Activated CD8-positive, alpha-beta memory T cell treated with anti-CD3 and anti-CD28 coated beads, Interleukin-2, amount 10 ng/mL, durations not matched to agents 7 days and 5 days (primary cell): ENCODE measurements at regions not wholly inside any gene's neighbourhood (a gene's known extent, or its start where the extent isn't known, plus 50 kb on each side); places are given as distances from the start of the nearest gene placed in this dataset.
"Not testable (repeated sequence)": the region's sequence is repeated elsewhere in the genome, so short reads cannot be mapped to it uniquely, and the experiment has no call there.

Source experiments
- ATAC-seq: fragments of 150-1000 bp; cut with Tn5 transposase; one replicate; pipeline ENCODE4 v1.10.0; 2021; ENCODE audit warnings: moderate library complexity
- CTCF ChIA-PET: fragments of 350-600 bp; sonication (Branson Sonifier 250); formaldehyde crosslinking; loops from one replicate; lab custom pipeline; 2021; ENCODE audit warnings: antibody characterized with exemption; lab: Charles Lee
- DNase-seq: peaks from one replicate; pipeline ENCODE4 v3.0.0-alpha.2; 2020
- H3K27ac Mint-ChIP-seq: one replicate; pipeline ENCODE4 v1.8.0; 2021; ENCODE audit warnings: mild to moderate bottlenecking, mixed read lengths
- H3K27me3 Mint-ChIP-seq: one replicate; pipeline ENCODE4 v1.8.0; 2021; ENCODE audit warnings: mixed read lengths
- H3K36me3 Mint-ChIP-seq: one replicate; pipeline ENCODE4 v1.8.0; 2021; ENCODE audit warnings: mild to moderate bottlenecking, mixed read lengths
- H3K4me1 Mint-ChIP-seq: one replicate; pipeline ENCODE4 v1.8.0; 2021; ENCODE audit warnings: mixed read lengths
- H3K4me3 Mint-ChIP-seq: one replicate; pipeline ENCODE4 v1.8.0; 2021; ENCODE audit warnings: mild to moderate bottlenecking, moderate library complexity, mixed read lengths
- H3K9me3 Mint-ChIP-seq: one replicate; pipeline ENCODE4 v1.8.0; 2022; ENCODE audit warnings: low read depth, mixed read lengths

- Mint-ChIP-seq H3K36me3 (no peaks in the 10 kb centered on the region), H3K27ac (no peak overlapping the region), H3K27me3 (no peaks in the 10 kb centered on the region), H3K9me3 (no peaks in the 10 kb centered on the region), H3K4me3 (no peak overlapping the region), H3K4me1 (peaks cover 1% of the 10 kb centered on the region)
- DNase-seq = no peak
- CTCF ChIA-PET = no interaction called here
- ATAC-seq = no peak
Observed at GRCh38 chr5:57382655-57383054, 100.0 kb downstream of the ACTBL2 start.

GRCh38 chr5:57370376-57370775 lies 112.2 kb downstream of the ACTBL2 start:
- Mint-ChIP-seq H3K36me3 (no peaks in the 10 kb centered on the region), H3K27me3 (peaks cover 26% of the 10 kb centered on the region), H3K27ac (no peak overlapping the region), H3K4me1 (no peaks in the 10 kb centered on the region), H3K4me3 (no peak overlapping the region), H3K9me3 (no peaks in the 10 kb centered on the region)
- CTCF ChIA-PET = no interaction called here
- no peak for ATAC-seq
- no peak for DNase-seq

GRCh38 chr5:57368010-57368409 lies 114.6 kb downstream of the ACTBL2 start:
- Mint-ChIP-seq H3K4me3 (no peak overlapping the region), H3K27me3 (peaks cover 21% of the 10 kb centered on the region), H3K27ac (no peak overlapping the region), H3K9me3 (no peaks in the 10 kb centered on the region), H3K36me3 (no peaks in the 10 kb centered on the region), H3K4me1 (no peaks in the 10 kb centered on the region)
- DNase-seq (no peak), ATAC-seq (no peak)
- CTCF ChIA-PET = no interaction called here

- ATAC-seq (no peak), DNase-seq (no peak)
- Mint-ChIP-seq H3K36me3 (no peaks in the 10 kb centered on the region), H3K4me3 (no peak overlapping the region), H3K4me1 (no peaks in the 10 kb centered on the region), H3K27ac (no peak overlapping the region), H3K9me3 (no peaks in the 10 kb centered on the region), H3K27me3 (peaks cover 12% of the 10 kb centered on the region)
- CTCF ChIA-PET = no interaction called here
Observed at GRCh38 chr5:57366744-57367143, 115.9 kb downstream of the ACTBL2 start.

- peaks cover 4% of the 10 kb centered on the region for H3K27me3 Mint-ChIP-seq
- no peaks in the 10 kb centered on the region for H3K4me1 Mint-ChIP-seq
- H3K36me3 Mint-ChIP-seq = no peaks in the 10 kb centered on the region
- H3K27ac Mint-ChIP-seq = no peak overlapping the region
- CTCF ChIA-PET = no interaction called here
- ATAC-seq = no peak
- no peaks in the 10 kb centered on the region for H3K9me3 Mint-ChIP-seq
- no peak overlapping the region for H3K4me3 Mint-ChIP-seq
- no peak for DNase-seq
Observed at GRCh38 chr5:57362951-57363350, 119.7 kb downstream of the ACTBL2 start.

- DNase-seq (no peak), ATAC-seq (no peak)
- peaks cover 4% of the 10 kb centered on the region for H3K27me3 Mint-ChIP-seq
- H3K27ac Mint-ChIP-seq = no peak overlapping the region
- no peaks in the 10 kb centered on the region for H3K36me3 Mint-ChIP-seq
- CTCF ChIA-PET = no interaction called here
- no peaks in the 10 kb centered on the region for H3K4me1 Mint-ChIP-seq
- H3K9me3 Mint-ChIP-seq = no peaks in the 10 kb centered on the region
- no peak overlapping the region for H3K4me3 Mint-ChIP-seq
Observed at GRCh38 chr5:57360871-57361270, 121.7 kb downstream of the ACTBL2 start.

- DNase-seq (no peak), ATAC-seq (no peak)
- Mint-ChIP-seq H3K36me3 (no peaks in the 10 kb centered on the region), H3K27ac (no peak overlapping the region), H3K9me3 (no peaks in the 10 kb centered on the region), H3K4me3 (no peak overlapping the region), H3K4me1 (no peaks in the 10 kb centered on the region), H3K27me3 (peaks cover 2% of the 10 kb centered on the region)
- CTCF ChIA-PET = no interaction called here
Observed at GRCh38 chr5:57358796-57359592, 123.6 kb downstream of the ACTBL2 start.

GRCh38 chr5:57356850-57357249 lies 125.8 kb downstream of the ACTBL2 start:
- H3K27me3 Mint-ChIP-seq, CTCF ChIA-PET, DNase-seq: not testable (repeated sequence)

GRCh38 chr5:57349214-57349613 lies 133.4 kb downstream of the ACTBL2 start:
- H3K27ac Mint-ChIP-seq = no peak overlapping the region

More at GRCh38 chr5:57356850-57357249, 125.8 kb downstream of the ACTBL2 start:
- H3K9me3 Mint-ChIP-seq, H3K4me1 Mint-ChIP-seq, ATAC-seq, H3K27ac Mint-ChIP-seq, H3K4me3 Mint-ChIP-seq, H3K36me3 Mint-ChIP-seq: not testable (repeated sequence)

GRCh38 chr5:57348376-57349140 lies 134.1 kb downstream of the ACTBL2 start:
- Mint-ChIP-seq H3K4me1 (no peaks in the 10 kb centered on the region), H3K4me3 (no peak overlapping the region), H3K9me3 (no peaks in the 10 kb centered on the region), H3K27me3 (peaks cover 15% of the 10 kb centered on the region), H3K36me3 (no peaks in the 10 kb centered on the region), H3K27ac (no peak overlapping the region)
- ATAC-seq (no peak), DNase-seq (no peak)
- CTCF ChIA-PET = no interaction called here

More at GRCh38 chr5:57349214-57349613, 133.4 kb downstream of the ACTBL2 start:
- Mint-ChIP-seq H3K36me3 (no peaks in the 10 kb centered on the region), H3K4me3 (no peak overlapping the region), H3K4me1 (no peaks in the 10 kb centered on the region), H3K9me3 (no peaks in the 10 kb centered on the region), H3K27me3 (peaks cover 15% of the 10 kb centered on the region)
- CTCF ChIA-PET = no interaction called here
- ATAC-seq = no peak
- no peak for DNase-seq

DNA sequence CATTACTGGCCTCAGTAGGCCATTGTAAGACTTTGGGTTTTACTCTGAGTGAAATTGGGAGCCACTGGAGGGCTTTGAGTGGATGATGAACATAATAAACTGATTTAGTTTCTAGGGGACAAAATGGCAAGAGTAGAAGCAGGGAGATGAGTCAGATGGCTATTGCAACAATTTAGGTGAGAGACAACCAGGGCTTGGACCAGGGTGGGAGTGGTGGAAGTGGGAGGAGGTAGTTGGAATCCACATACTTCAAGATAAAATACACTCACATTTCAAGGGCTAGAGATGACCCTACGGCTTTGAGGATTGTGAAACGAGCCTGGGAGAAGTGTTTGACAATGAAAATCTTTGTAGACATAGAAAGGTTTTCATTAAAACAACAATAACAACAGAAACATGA lies 136.3 kb downstream of the ACTBL2 start:
- H3K27me3 Mint-ChIP-seq = peaks cover 15% of the 10 kb centered on the region
- ATAC-seq = no peak
- no peak overlapping the region for H3K27ac Mint-ChIP-seq
- H3K4me1 Mint-ChIP-seq = no peaks in the 10 kb centered on the region
- DNase-seq = no peak
- no peaks in the 10 kb centered on the region for H3K9me3 Mint-ChIP-seq
- no peaks in the 10 kb centered on the region for H3K36me3 Mint-ChIP-seq
- no peak overlapping the region for H3K4me3 Mint-ChIP-seq
- CTCF ChIA-PET = no interaction called here

- Mint-ChIP-seq H3K4me1 (no peaks in the 10 kb centered on the region), H3K27ac (no peak overlapping the region), H3K4me3 (no peak overlapping the region), H3K27me3 (peaks cover 7% of the 10 kb centered on the region), H3K9me3 (no peaks in the 10 kb centered on the region), H3K36me3 (no peaks in the 10 kb centered on the region)
- DNase-seq (no peak), ATAC-seq (no peak)
- CTCF ChIA-PET = no interaction called here
Observed at GRCh38 chr5:57341380-57341979, 141.1 kb downstream of the ACTBL2 start.

DNA sequence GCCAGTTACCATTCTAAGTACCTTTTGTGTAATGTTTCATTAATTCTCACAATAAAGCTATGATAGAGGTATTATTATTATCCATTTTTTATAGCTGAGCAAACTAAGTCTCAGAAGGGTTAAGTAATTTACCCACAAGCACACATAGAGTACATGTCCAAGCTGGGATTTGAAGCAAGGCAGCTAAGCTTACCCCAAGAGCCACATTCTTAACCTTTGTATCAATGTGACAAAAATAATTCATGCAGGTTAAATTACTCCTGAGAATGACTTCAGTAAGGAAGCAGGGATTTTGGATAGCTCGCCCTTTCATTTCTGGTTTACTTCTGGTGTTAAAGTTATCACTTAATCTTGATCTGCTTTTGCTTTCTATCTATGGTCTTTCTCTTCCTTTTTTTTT lies 141.9 kb downstream of the ACTBL2 start:
- peaks cover 2% of the 10 kb centered on the region for H3K27me3 Mint-ChIP-seq
- no peaks in the 10 kb centered on the region for H3K9me3 Mint-ChIP-seq
- no peaks in the 10 kb centered on the region for H3K4me1 Mint-ChIP-seq
- no peak for DNase-seq
- CTCF ChIA-PET = no interaction called here
- no peak overlapping the region for H3K27ac Mint-ChIP-seq
- ATAC-seq = no peak
- no peak overlapping the region for H3K4me3 Mint-ChIP-seq
- no peaks in the 10 kb centered on the region for H3K36me3 Mint-ChIP-seq

DNA sequence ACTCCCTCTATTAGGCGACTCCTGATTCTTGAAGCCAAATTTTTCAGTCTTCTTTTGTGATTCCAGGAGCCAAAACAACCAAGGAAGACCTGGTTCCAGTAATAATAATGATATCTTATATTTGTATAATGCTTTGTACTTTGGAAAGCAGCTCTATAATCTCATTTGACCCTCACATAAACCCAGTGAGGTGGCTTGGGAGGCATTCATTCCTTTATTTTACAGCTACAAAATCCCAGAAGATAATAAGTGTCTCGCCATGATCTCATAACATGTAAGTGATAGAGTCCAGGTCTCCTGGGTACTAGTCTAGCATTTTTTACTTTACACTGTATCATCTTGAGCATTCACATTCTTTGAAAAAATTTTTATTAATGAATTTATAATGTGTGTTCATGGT lies 143.1 kb downstream of the ACTBL2 start:
- CTCF ChIA-PET = interaction anchor here (1.9 kb wide), 1 partner anchor 1121 kb away, joined by 4 read pairs; no protein-coding TSS in a partner anchor
- Mint-ChIP-seq H3K36me3 (no peaks in the 10 kb centered on the region), H3K27me3 (peaks cover 2% of the 10 kb centered on the region), H3K9me3 (no peaks in the 10 kb centered on the region), H3K27ac (no peak overlapping the region), H3K4me1 (no peaks in the 10 kb centered on the region), H3K4me3 (no peak overlapping the region)
- no peak for DNase-seq
- ATAC-seq = no peak
